CD4-positive, alpha-beta T cell treated with Interferon gamma for 1 hour (primary cell): ENCODE measurements at regions not wholly inside any gene's neighbourhood (a gene's known extent, or its start where the extent isn't known, plus 50 kb on each side); places are given as distances from the start of the nearest gene placed in this dataset.

Experiments used
- DNase-seq: peaks from one replicate; pipeline ENCODE4 v3.0.0-alpha.2; 2020

GRCh38 chr5:14968796-14969195 is 97.2 kb upstream of the ANKH start:
- no peak for DNase-seq

DNA sequence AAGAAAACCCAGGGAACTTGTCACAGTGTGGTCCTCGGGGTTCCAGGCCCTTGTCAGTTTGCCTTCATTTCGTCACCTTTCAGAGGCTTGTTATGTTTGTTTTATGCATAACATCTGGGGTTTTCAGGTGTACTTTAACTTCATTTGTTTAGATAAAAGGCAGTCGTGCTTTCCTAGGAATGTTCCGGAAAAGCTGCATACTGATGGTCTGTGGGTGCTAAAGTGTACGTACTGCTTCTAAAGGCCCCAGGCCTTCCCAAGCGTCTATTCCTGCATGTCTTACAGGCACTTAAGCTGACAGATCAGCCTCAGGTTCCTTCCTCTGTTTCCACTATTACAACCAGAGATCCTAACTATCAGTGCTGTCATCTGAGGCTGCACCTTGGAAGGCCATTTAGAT is 95.6 kb upstream of the ANKH start:
- no peak for DNase-seq

DNA sequence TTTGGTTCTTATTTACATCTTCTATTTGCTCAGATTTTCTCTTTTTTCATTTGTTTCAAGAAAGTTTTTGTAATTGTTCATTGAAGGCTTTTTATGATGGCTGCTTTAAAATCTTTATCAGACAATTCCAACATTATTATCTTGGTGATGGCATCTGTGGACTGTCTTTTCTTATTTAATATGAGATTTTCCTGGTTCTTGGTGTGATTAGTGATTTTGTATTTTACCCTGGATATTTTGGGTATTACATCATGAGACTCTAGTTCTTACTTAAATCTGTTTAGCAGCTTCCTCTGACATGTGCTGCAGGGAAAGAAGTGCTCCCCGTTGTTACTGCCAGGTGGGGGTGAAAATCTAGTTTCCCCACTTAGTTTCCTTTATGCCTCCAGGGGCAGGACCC is 94.2 kb upstream of the ANKH start:
- DNase-seq = no peak

- no peak for DNase-seq
Measured at GRCh38 chr5:14962604-14963003, 91.0 kb upstream of the ANKH start.

- no peak for DNase-seq
Measured at GRCh38 chr5:14960120-14960462, 88.5 kb upstream of the ANKH start.

GRCh38 chr5:14959399-14960119 is 88.0 kb upstream of the ANKH start:
- no peak for DNase-seq

- no peak for DNase-seq
Measured at GRCh38 chr5:14958188-14958587, 86.6 kb upstream of the ANKH start.

- no peak for DNase-seq
Measured at GRCh38 chr5:14956423-14957046, 85.0 kb upstream of the ANKH start.

- DNase-seq = no peak
Measured at GRCh38 chr5:14954616-14955343, 83.2 kb upstream of the ANKH start.

- DNase-seq = no peak
Measured at GRCh38 chr5:14954216-14954615, 82.6 kb upstream of the ANKH start.

DNA sequence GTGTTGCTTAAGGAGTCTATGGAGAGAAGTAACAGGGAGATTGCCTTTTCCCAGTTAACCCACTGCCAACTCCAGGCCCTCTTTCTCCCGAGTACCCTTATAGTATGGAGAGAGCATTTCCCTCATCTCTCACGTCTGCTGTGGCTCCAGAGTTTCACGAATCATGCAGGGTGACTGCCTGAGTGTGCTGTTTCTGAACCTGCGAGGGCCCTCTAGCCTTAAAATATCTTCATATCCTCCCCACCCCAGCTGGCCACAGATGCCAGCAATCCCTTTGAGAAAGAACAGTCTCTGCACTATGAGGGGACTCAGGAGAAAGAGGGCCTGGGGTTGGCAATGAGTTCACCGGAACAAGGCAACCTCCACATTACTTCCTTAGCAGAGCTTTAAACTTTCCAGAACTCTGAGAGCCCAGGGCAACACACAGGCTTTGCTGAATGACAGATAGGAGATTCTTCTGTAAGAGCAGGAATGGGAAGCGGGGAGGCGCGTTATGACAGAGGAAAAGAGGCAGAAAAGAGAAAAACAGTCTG is 81.6 kb upstream of the ANKH start:
- DNase-seq = no peak

GRCh38 chr5:14948383-14948782 is 76.8 kb upstream of the ANKH start:
- DNase-seq = no peak

DNA sequence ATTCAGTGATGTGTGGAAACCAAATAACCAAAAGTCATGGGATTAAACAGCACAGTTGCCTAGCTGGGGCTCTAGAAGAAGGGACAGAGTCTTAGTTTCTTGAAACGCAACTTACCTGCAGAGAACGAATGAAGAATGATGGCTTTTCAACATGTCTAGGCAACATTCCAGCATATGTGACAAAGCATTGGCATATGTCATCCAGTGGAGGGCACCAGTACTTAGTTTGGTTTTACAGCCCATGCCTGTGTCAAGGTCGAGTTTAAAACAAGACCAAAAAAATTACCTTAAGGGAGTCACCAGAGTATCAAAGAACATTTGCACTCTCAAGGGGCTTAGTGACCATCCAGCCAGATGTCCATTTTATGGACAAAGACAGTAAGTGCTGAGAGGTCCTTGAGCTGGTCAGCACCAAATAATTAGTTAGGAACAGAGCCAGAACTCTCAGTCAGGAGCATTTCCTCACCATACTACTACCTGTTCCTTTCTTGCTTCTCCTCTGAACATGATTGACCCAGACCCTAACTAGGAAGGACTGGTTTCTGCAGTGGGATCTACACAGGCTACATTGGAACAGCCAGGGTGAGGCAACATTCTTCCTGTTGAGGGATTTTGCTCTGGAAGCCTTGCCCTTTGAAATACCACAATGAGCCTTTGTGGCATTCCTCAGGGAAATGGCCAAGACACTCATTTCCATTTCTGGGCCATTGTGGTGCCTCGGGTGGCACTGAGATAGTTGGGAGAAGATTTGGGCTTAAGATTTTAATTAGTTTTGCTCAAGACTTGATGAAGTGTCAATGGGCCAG is 75.4 kb upstream of the ANKH start:
- DNase-seq = peak; percentile 30

DNA sequence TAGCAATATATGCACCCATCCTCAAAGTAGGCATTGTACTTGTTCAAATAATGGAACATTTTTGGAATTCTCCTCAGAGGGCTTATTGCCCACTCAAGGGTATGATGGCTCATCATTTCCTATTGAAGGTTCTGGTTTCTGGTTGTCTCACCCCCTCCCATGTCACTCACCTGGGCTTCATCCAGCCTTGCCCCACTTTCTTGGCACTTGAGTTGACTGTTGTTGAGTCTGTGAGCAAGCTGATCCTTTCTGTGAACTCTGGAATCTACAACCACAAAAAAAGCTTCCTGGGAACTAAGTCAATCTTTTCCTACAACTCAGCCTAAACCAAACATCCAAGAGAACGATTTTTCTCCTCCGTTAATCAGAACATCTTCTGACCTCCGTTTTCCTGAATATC is 73.9 kb upstream of the ANKH start:
- DNase-seq = no peak

DNA sequence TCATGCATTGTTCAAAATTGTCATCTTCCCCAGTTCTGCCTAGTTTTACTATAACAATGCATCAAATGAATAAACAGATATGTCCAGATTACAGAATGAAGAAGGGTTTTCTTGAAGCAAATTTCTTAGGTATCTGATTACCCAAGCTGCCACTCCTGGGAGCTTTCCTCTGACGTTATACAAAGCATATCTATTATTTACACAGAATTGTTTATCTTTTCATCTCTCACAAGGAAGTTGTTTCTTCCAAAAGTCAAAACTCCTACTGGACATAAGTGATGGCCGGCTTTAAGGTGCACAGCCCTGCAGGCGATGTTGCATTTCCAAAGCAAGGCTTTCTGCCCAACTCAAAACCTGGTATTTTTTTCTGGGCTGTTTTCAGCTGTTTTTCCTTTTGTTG is 73.4 kb upstream of the ANKH start:
- DNase-seq = no peak

GRCh38 chr5:14944350-14944739 is 72.8 kb upstream of the ANKH start:
- no peak for DNase-seq

GRCh38 chr5:14942212-14942611 is 70.6 kb upstream of the ANKH start:
- DNase-seq = no peak

DNA sequence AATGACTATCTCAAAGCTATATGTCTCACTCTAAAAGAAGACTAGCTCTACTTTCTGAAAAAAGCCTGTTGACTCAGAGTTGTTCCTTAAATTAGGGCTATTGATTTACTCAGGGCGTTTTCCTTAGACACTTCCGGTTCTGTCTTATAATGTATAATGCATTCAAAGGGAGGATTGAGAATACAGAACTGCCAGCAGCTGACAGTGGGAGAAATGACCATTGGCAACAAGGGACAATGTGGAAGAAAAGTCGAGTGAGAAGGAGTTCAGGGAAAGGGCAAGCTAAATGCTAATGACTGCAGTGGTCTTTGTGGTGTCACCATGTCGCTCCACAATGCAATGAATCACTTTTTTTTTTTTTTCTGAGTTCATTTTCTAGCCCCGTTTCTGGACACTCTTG is 65.7 kb upstream of the ANKH start:
- DNase-seq = no peak

DNA sequence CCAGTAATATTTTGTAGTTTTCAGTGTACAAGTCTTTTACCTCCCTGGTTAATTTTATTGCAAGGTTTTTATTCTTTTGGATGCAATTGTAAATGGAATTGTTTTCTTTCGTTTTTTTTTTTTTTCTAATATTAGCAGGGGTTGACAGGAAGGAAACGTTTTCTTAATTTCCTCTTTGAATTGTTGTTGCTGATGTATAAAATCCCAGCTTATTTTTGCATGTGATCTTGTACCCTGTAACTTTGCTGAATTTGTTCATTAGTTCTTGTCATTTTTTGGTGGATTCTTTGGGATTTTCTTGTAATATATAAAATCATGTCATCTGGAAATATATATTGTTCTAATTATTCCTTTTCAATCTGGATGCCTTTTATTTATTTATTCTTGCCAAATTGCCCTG is 65.0 kb upstream of the ANKH start:
- no peak for DNase-seq

DNA sequence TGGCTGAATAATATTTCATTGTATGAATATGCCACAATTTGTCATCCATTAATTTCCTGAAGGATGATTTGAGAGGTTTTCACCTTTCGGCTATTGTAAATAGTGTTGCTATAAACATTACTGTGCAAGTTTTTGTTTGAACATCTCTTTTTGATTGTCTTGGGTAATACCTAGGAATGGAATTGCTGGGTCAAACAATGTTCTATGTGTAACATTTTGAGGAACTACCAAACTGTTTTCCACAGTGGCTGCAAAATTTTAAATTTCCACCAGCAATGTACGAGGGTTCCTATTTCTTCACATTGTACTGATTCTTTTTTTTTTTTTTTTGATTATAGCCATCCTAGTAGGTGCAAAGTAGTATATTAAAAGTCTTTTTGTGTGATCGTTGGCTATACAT is 63.8 kb upstream of the ANKH start:
- no peak for DNase-seq

DNA sequence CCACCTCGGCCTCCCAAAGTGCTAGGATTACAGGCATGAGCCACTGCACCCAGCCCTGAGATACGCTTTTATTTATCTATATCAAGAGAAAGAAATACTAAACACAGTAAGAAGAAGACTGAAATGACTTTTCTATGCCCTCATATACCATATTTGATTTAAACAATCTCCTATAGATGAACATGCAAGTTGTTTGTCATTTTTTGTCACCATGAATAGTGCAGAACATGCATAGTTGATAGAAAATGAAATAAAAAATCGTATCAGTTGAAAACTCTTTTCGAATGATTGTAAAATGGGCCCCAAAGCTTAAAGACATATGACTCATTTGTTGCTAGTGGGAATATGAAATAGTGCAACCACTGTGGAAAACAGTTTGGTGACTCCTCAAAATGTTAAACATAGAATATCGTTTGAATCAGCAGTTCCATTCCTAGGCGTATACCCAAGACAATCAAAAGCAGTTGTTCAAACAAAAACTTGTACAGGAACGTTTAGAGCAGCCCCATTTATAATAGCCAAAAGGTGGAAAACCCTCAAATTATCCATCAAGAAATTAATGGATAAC is 61.4 kb upstream of the ANKH start:
- no peak for DNase-seq

- no peak for DNase-seq
Measured at GRCh38 chr5:14930486-14930885, 58.9 kb upstream of the ANKH start.
